HG02870 (cell line): ENCODE measurements at regions not wholly inside any gene's neighbourhood (a gene's known extent, or its start where the extent isn't known, plus 50 kb on each side); places are given as distances from the start of the nearest gene placed in this dataset.

Experiments used
- ATAC-seq: cut with Tn5 transposase; IDR thresholded peaks from one replicate; pipeline ENCODE4 v1.9.1; 2021; ENCODE audit warnings: mild to moderate bottlenecking, moderate library complexity; ENCODE audit not compliant: unreplicated experiment

GRCh38 chr19:27675771-27676170 is 1537.2 kb downstream of the UQCRFS1 start:
- no peak for ATAC-seq

GRCh38 chr19:27674701-27675100 is 1538.2 kb downstream of the UQCRFS1 start:
- no peak for ATAC-seq

- no peak for ATAC-seq
Observed at GRCh38 chr19:27673986-27674385, 1539.0 kb downstream of the UQCRFS1 start.

GRCh38 chr19:27672309-27673047 is 1540.5 kb downstream of the UQCRFS1 start:
- no peak for ATAC-seq

- ATAC-seq = no peak
Observed at GRCh38 chr19:27671876-27672275, 1541.1 kb downstream of the UQCRFS1 start.

GRCh38 chr19:27660428-27660827 is 1552.5 kb downstream of the UQCRFS1 start:
- ATAC-seq = no peak

- ATAC-seq = no peak
Observed at GRCh38 chr19:27657271-27658051, 1555.5 kb downstream of the UQCRFS1 start.

GRCh38 chr19:27654266-27654990 is 1558.5 kb downstream of the UQCRFS1 start:
- ATAC-seq = no peak

GRCh38 chr19:27652796-27653195 is 1560.2 kb downstream of the UQCRFS1 start:
- ATAC-seq = no peak

- ATAC-seq = no peak
Observed at GRCh38 chr19:27652281-27652680, 1560.7 kb downstream of the UQCRFS1 start.

GRCh38 chr19:27647423-27647822 is 1565.5 kb downstream of the UQCRFS1 start:
- ATAC-seq = no peak

GRCh38 chr19:27635401-27635800 is 1577.5 kb downstream of the UQCRFS1 start:
- ATAC-seq = no peak

GRCh38 chr19:27618006-27618405 is 1594.9 kb downstream of the UQCRFS1 start:
- ATAC-seq = no peak

GRCh38 chr19:27580906-27581305 is 1632.0 kb downstream of the UQCRFS1 start:
- ATAC-seq = no peak
